Dendritic cell treated with granulocyte-macrophage colony-stimulating factor and Interleukin-4, amounts not matched to agents 40 ng/mL and 50 ng/mL, for 4 days (primary cell): ENCODE measurements at regions not wholly inside any gene's neighbourhood (a gene's known extent, or its start where the extent isn't known, plus 50 kb on each side); places are given as distances from the start of the nearest gene placed in this dataset.

ENCODE experiments used
- H3K27ac Mint-ChIP-seq: one replicate; pipeline ENCODE4 v1.8.0; 2022; ENCODE audit warnings: mild to moderate bottlenecking, mixed read lengths
- H3K27me3 Mint-ChIP-seq: one replicate; pipeline ENCODE4 v1.8.0; 2022; ENCODE audit warnings: mild to moderate bottlenecking, mixed read lengths
- H3K36me3 Mint-ChIP-seq: one replicate; pipeline ENCODE4 v1.8.0; 2022; ENCODE audit warnings: low read depth, mixed read lengths
- H3K4me1 Mint-ChIP-seq: one replicate; pipeline ENCODE4 v1.8.0; 2022; ENCODE audit warnings: low read depth, mixed read lengths
- H3K4me3 Mint-ChIP-seq: one replicate; pipeline ENCODE4 v1.8.0; 2022; ENCODE audit warnings: mild to moderate bottlenecking, moderate library complexity, mixed read lengths
- H3K9me3 Mint-ChIP-seq: one replicate; pipeline ENCODE4 v1.8.0; 2022; ENCODE audit warnings: mixed read lengths
- intact Hi-C: fragments of 100-400 bp; cut with micrococcal nuclease; formaldehyde crosslinking; loops from one replicate; pipeline ENCODE4 v1.15.0; 2022

GRCh38 chr1:9448132-9449109 is 90.8 kb upstream of the SLC25A33 start:
- H3K4me3 Mint-ChIP-seq: no peak overlapping the region
- no peak overlapping the region for H3K27ac Mint-ChIP-seq
- H3K9me3 Mint-ChIP-seq: no peaks in the 10 kb centered on the region
- peaks cover 5% of the 10 kb centered on the region for H3K4me1 Mint-ChIP-seq
- intact Hi-C loops: no loop called here
- no peaks in the 10 kb centered on the region for H3K36me3 Mint-ChIP-seq
- H3K27me3 Mint-ChIP-seq: peaks cover 13% of the 10 kb centered on the region

DNA sequence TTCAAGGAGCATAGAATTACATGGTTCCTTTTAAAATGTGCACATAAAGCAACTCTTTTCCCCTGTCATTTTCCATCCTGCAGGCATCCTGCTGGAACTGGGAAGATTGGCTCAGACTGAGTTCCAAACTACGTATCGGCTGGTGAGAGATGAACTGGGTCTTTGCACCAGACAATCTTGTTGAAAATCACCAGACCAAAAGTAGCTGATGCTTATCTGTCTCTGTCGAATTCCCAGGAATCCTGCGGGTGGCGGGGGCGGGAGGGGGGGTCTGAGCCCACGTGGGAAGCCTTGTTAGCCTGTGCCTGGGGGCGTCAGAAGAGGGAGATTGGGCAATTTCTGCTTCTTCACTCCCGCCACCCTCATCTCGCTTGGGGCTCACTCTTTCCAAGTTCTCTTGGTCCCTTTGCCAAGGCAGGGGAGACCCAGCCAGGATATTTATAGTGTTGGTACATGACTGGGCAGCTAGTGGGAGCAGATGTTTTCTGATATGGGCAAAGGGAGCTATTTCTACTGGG is 90.1 kb upstream of the SLC25A33 start:
- Mint-ChIP-seq H3K4me3 (no peak overlapping the region), H3K9me3 (no peaks in the 10 kb centered on the region), H3K27me3 (peaks cover 10% of the 10 kb centered on the region), H3K4me1 (peaks cover 5% of the 10 kb centered on the region), H3K36me3 (no peaks in the 10 kb centered on the region), H3K27ac (no peak overlapping the region)
- intact Hi-C loops: no loop called here

GRCh38 chr1:9449976-9450696 is 89.1 kb upstream of the SLC25A33 start:
- intact Hi-C loops: no loop called here
- no peak overlapping the region for H3K27ac Mint-ChIP-seq
- peaks cover 5% of the 10 kb centered on the region for H3K4me1 Mint-ChIP-seq
- peaks cover 10% of the 10 kb centered on the region for H3K27me3 Mint-ChIP-seq
- no peak overlapping the region for H3K4me3 Mint-ChIP-seq
- no peaks in the 10 kb centered on the region for H3K9me3 Mint-ChIP-seq
- H3K36me3 Mint-ChIP-seq: no peaks in the 10 kb centered on the region

GRCh38 chr1:9451081-9451480 is 88.2 kb upstream of the SLC25A33 start:
- no peak overlapping the region for H3K4me3 Mint-ChIP-seq
- peaks cover 5% of the 10 kb centered on the region for H3K4me1 Mint-ChIP-seq
- intact Hi-C loops: no loop called here
- H3K36me3 Mint-ChIP-seq: no peaks in the 10 kb centered on the region
- no peak overlapping the region for H3K27ac Mint-ChIP-seq
- H3K9me3 Mint-ChIP-seq: no peaks in the 10 kb centered on the region
- peaks cover 10% of the 10 kb centered on the region for H3K27me3 Mint-ChIP-seq

GRCh38 chr1:9452516-9453140 is 86.6 kb upstream of the SLC25A33 start:
- no peak overlapping the region for H3K27ac Mint-ChIP-seq
- H3K36me3 Mint-ChIP-seq: no peaks in the 10 kb centered on the region
- intact Hi-C loops: no loop called here
- H3K4me1 Mint-ChIP-seq: peaks cover 5% of the 10 kb centered on the region
- peaks cover 9% of the 10 kb centered on the region for H3K27me3 Mint-ChIP-seq
- no peaks in the 10 kb centered on the region for H3K9me3 Mint-ChIP-seq
- no peak overlapping the region for H3K4me3 Mint-ChIP-seq

DNA sequence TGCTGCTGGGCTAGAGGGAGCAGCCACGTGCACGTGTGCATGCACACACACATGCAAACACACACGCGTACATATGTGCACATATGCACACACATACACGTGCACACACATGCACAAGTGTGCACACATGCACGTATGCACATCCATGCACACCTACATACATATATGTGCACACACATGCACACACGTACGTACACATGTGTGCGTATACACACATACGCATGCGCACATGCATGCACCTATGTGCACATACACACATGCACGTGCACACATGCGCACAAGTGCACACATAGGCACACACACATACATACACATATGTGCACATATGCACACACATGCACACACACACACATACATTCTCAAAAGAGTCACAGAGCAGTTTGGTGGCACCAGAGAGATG is 85.9 kb upstream of the SLC25A33 start:
- H3K27me3 Mint-ChIP-seq: peaks cover 7% of the 10 kb centered on the region
- no peaks in the 10 kb centered on the region for H3K9me3 Mint-ChIP-seq
- H3K4me3 Mint-ChIP-seq: no peak overlapping the region
- H3K36me3 Mint-ChIP-seq: no peaks in the 10 kb centered on the region
- H3K27ac Mint-ChIP-seq: no peak overlapping the region
- H3K4me1 Mint-ChIP-seq: peaks cover 5% of the 10 kb centered on the region
- intact Hi-C loops: no loop called here

GRCh38 chr1:9453779-9454418 is 85.4 kb upstream of the SLC25A33 start:
- Mint-ChIP-seq H3K4me3 (no peak overlapping the region), H3K27ac (no peak overlapping the region), H3K9me3 (no peaks in the 10 kb centered on the region), H3K27me3 (peaks cover 7% of the 10 kb centered on the region), H3K4me1 (no peaks in the 10 kb centered on the region), H3K36me3 (no peaks in the 10 kb centered on the region)
- intact Hi-C loops: no loop called here

- Mint-ChIP-seq H3K9me3 (no peaks in the 10 kb centered on the region), H3K27me3 (peaks cover 7% of the 10 kb centered on the region)
These were observed 84.7 kb upstream of the SLC25A33 start for GRCh38 chr1:9454494-9455066.

DNA sequence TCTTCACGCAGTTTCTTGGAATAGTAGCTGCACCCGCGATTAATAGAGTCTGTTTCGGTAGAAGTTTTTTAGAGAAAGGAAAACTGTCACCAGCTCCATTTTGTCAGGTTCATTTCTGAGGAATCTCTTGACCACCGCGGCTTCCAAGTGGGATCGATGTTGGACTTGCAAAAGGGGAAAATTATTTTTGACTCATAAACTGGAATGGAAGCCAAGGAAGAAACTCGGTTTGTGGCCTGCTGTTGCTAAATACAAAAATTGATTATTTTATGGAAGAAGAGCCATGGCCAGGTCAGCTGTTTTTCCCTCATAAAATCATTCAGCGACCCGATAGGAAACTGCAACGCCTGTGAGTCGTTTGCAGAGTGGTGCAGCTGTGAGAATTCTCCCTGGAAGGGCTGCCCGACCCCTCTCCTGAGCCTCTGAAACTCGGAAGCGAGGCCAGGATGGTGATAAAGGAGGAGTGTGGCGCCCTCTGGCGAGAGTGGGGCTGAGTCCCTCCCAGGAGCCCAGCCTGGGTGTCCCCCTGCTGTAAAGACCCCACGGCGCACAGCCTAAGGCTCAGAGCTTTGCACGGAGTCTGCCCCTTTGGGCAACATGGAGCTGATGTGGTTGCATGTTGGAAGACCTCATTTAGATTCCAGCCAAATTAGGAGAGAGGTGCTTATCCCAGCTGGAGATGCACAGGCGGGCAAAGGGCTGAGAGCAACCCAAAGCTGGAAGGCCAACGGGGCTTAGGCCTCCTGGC is 83.6 kb upstream of the SLC25A33 start:
- Mint-ChIP-seq H3K4me1 (no peaks in the 10 kb centered on the region), H3K27ac (no peak overlapping the region), H3K9me3 (no peaks in the 10 kb centered on the region), H3K36me3 (no peaks in the 10 kb centered on the region), H3K27me3 (peaks cover 8% of the 10 kb centered on the region), H3K4me3 (no peak overlapping the region)
- intact Hi-C loops: loop anchor here (1.0 kb wide), 1 partner anchor 166 kb away; no protein-coding TSS in a partner anchor

More at GRCh38 chr1:9454494-9455066, 84.7 kb upstream of the SLC25A33 start:
- H3K27ac Mint-ChIP-seq: no peak overlapping the region
- no peaks in the 10 kb centered on the region for H3K36me3 Mint-ChIP-seq
- no peaks in the 10 kb centered on the region for H3K4me1 Mint-ChIP-seq
- intact Hi-C loops: loop anchor here (1.0 kb wide), 1 partner anchor 165 kb away; no protein-coding TSS in a partner anchor
- no peak overlapping the region for H3K4me3 Mint-ChIP-seq

DNA sequence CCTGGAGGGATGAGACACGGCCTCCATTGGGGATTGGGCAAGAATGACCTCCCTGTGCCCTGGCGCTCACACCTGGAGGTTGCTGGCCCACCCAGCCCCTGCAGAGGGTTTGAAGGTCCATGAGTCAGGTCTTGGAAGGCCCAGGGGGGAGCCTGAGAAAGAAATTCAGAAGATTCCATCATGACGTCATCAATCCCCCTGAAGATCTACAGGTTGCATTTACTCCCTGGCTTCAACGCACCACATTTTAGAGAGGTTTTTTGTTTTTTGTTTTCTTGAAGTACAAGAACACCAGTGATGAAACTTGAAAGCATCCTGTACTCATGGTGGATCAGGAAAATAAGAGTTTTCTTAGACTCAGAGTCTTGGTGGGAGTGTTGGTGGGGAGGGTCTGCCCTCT is 82.4 kb upstream of the SLC25A33 start:
- Mint-ChIP-seq H3K4me3 (no peak overlapping the region), H3K4me1 (no peaks in the 10 kb centered on the region), H3K27me3 (peaks cover 8% of the 10 kb centered on the region), H3K36me3 (no peaks in the 10 kb centered on the region), H3K9me3 (no peaks in the 10 kb centered on the region), H3K27ac (no peak overlapping the region)
- intact Hi-C loops: no loop called here

GRCh38 chr1:9459816-9460407 is 79.4 kb upstream of the SLC25A33 start:
- no peaks in the 10 kb centered on the region for H3K36me3 Mint-ChIP-seq
- intact Hi-C loops: no loop called here
- H3K4me3 Mint-ChIP-seq: no peak overlapping the region
- no peaks in the 10 kb centered on the region for H3K4me1 Mint-ChIP-seq
- H3K27me3 Mint-ChIP-seq: peaks cover 6% of the 10 kb centered on the region
- H3K9me3 Mint-ChIP-seq: no peaks in the 10 kb centered on the region
- no peak overlapping the region for H3K27ac Mint-ChIP-seq

DNA sequence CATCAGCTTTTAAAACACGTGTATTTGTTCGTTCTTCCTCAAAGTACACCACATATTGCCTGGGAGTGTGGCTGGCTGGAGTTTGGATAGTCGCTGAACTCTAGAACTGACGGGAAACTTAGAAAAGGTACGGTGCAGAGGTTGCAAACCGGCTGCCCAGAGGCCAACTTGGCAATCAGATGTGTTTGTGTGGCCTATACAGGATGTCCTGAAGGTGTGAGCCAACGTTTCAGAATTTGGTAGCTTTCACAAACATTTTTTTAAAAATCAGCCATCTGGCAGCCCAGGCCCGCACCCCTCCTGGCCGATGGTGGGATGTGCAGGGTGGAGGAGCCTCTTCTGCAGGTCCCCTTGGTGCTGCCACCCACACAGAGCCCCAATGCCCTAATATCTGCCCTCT is 73.6 kb upstream of the SLC25A33 start:
- Mint-ChIP-seq H3K27me3 (peaks cover 19% of the 10 kb centered on the region), H3K4me3 (no peak overlapping the region), H3K9me3 (no peaks in the 10 kb centered on the region), H3K27ac (no peak overlapping the region), H3K36me3 (no peaks in the 10 kb centered on the region), H3K4me1 (no peaks in the 10 kb centered on the region)
- intact Hi-C loops: no loop called here
